GM19455 (cell line): ENCODE measurements at regions not wholly inside any gene's neighbourhood (a gene's known extent, or its start where the extent isn't known, plus 50 kb on each side); places are given as distances from the start of the nearest gene placed in this dataset.

ENCODE experiments used
- ATAC-seq: cut with Tn5 transposase; IDR thresholded peaks from one replicate; pipeline ENCODE4 v1.9.1; 2021; ENCODE audit not compliant: unreplicated experiment

GRCh38 chr15:96414875-96415274, 84.4 kb downstream of the NR2F2 start:
- no peak for ATAC-seq

GRCh38 chr15:96415513-96416217, 85.2 kb downstream of the NR2F2 start:
- ATAC-seq, result no peak

- no peak for ATAC-seq
These were observed 85.9 kb downstream of the NR2F2 start for GRCh38 chr15:96416218-96416933.

- no peak for ATAC-seq
These were observed 86.6 kb downstream of the NR2F2 start for GRCh38 chr15:96416934-96417759.

GRCh38 chr15:96417760-96418130, 87.2 kb downstream of the NR2F2 start:
- no peak for ATAC-seq

GRCh38 chr15:96418146-96418545, 87.6 kb downstream of the NR2F2 start:
- ATAC-seq, result no peak

- no peak for ATAC-seq
These were observed 90.7 kb downstream of the NR2F2 start for GRCh38 chr15:96421178-96421601.

- ATAC-seq, result no peak
These were observed 91.6 kb downstream of the NR2F2 start for GRCh38 chr15:96422125-96422524.

- no peak for ATAC-seq
These were observed 94.2 kb downstream of the NR2F2 start for GRCh38 chr15:96424674-96425073.

GRCh38 chr15:96428742-96429141, 98.2 kb downstream of the NR2F2 start:
- ATAC-seq, result no peak

GRCh38 chr15:96431786-96432185, 101.3 kb downstream of the NR2F2 start:
- ATAC-seq, result no peak

GRCh38 chr15:96435022-96435421, 104.5 kb downstream of the NR2F2 start:
- ATAC-seq, result no peak

- ATAC-seq, result no peak
These were observed 105.3 kb downstream of the NR2F2 start for GRCh38 chr15:96435841-96436240.

GRCh38 chr15:96440978-96441377, 110.5 kb downstream of the NR2F2 start:
- ATAC-seq, result no peak

GRCh38 chr15:96442076-96442475, 111.6 kb downstream of the NR2F2 start:
- ATAC-seq, result no peak

GRCh38 chr15:96444865-96445264, 114.4 kb downstream of the NR2F2 start:
- ATAC-seq, result no peak

- ATAC-seq, result no peak
These were observed 118.4 kb downstream of the NR2F2 start for GRCh38 chr15:96448923-96449322.

- ATAC-seq, result no peak
These were observed 127.3 kb downstream of the NR2F2 start for GRCh38 chr15:96457841-96458240.

GRCh38 chr15:96460106-96460505, 129.6 kb downstream of the NR2F2 start:
- ATAC-seq, result no peak

- ATAC-seq, result no peak
These were observed 132.6 kb downstream of the NR2F2 start for GRCh38 chr15:96462768-96463750.
